Type B pancreatic cell (in vitro differentiated cells): ENCODE measurements at regions not wholly inside any gene's neighbourhood (a gene's known extent, or its start where the extent isn't known, plus 50 kb on each side); places are given as distances from the start of the nearest gene placed in this dataset.

Experiments used
- DNase-seq: peaks from one replicate; pipeline ENCODE4 v3.0.0; 2021; ENCODE audit warnings: mixed read lengths; ENCODE audit not compliant: unreplicated experiment; ENCODE audit errors: extremely low spot score
- H3K27ac Mint-ChIP-seq: 2 replicates; pipeline ENCODE4 v1.8.0; 2021; ENCODE audit warnings: mild to moderate bottlenecking, mixed read lengths
- H3K27me3 Mint-ChIP-seq: 2 replicates; pipeline ENCODE4 v1.8.0; 2021; ENCODE audit warnings: mixed read lengths
- H3K36me3 Mint-ChIP-seq: 2 replicates; pipeline ENCODE4 v1.8.0; 2021; ENCODE audit warnings: mixed read lengths
- H3K4me1 Mint-ChIP-seq: one replicate; pipeline ENCODE4 v1.8.0; 2021; ENCODE audit warnings: mixed read lengths; ENCODE audit not compliant: unreplicated experiment
- H3K4me3 Mint-ChIP-seq: 2 replicates; pipeline ENCODE4 v1.8.0; 2021; ENCODE audit warnings: mild to moderate bottlenecking, mixed read lengths
- H3K9me3 Mint-ChIP-seq: 2 replicates; pipeline ENCODE4 v1.8.0; 2021; ENCODE audit warnings: mixed read lengths
- CTCF ChIP-seq: fragments of 200-600 bp; sonication (generic); conservative IDR thresholded peaks from 2 replicates; pipeline ENCODE4 v1.5.0; 2021; ENCODE audit warnings: antibody characterized with exemption, mild to moderate bottlenecking

GRCh38 chr2:225937625-225938187 is 538.2 kb downstream of the NYAP2 start:
- no peaks in the 10 kb centered on the region for H3K4me1 Mint-ChIP-seq
- H3K27ac Mint-ChIP-seq = no peak overlapping the region
- H3K4me3 Mint-ChIP-seq = no peak overlapping the region
- H3K36me3 Mint-ChIP-seq = no peaks in the 10 kb centered on the region
- no peaks in the 10 kb centered on the region for H3K27me3 Mint-ChIP-seq
- no peak for DNase-seq
- no peaks in the 10 kb centered on the region for H3K9me3 Mint-ChIP-seq
- TF ChIP-seq CTCF = no peak

- no peak for DNase-seq
- no peaks in the 10 kb centered on the region for H3K9me3 Mint-ChIP-seq
- no peak overlapping the region for H3K4me3 Mint-ChIP-seq
- no peaks in the 10 kb centered on the region for H3K27me3 Mint-ChIP-seq
- no peaks in the 10 kb centered on the region for H3K4me1 Mint-ChIP-seq
- no peaks in the 10 kb centered on the region for H3K36me3 Mint-ChIP-seq
- H3K27ac Mint-ChIP-seq = no peak overlapping the region
- TF ChIP-seq CTCF = no peak
Measured at GRCh38 chr2:225932811-225933413, 533.4 kb downstream of the NYAP2 start.

GRCh38 chr2:225930687-225931086 is 531.2 kb downstream of the NYAP2 start:
- no peak for DNase-seq
- H3K4me3 Mint-ChIP-seq = no peak overlapping the region
- H3K27ac Mint-ChIP-seq = no peak overlapping the region
- no peak for TF ChIP-seq CTCF
- no peaks in the 10 kb centered on the region for H3K36me3 Mint-ChIP-seq
- no peaks in the 10 kb centered on the region for H3K4me1 Mint-ChIP-seq
- H3K9me3 Mint-ChIP-seq = no peaks in the 10 kb centered on the region
- H3K27me3 Mint-ChIP-seq = no peaks in the 10 kb centered on the region

GRCh38 chr2:225920621-225921220 is 521.2 kb downstream of the NYAP2 start:
- DNase-seq = no peak
- no peak for TF ChIP-seq CTCF
- Mint-ChIP-seq H3K9me3 (no peaks in the 10 kb centered on the region), H3K4me1 (no peaks in the 10 kb centered on the region), H3K4me3 (no peak overlapping the region), H3K27me3 (no peaks in the 10 kb centered on the region), H3K27ac (no peak overlapping the region), H3K36me3 (no peaks in the 10 kb centered on the region)

- Mint-ChIP-seq H3K4me3 (no peak overlapping the region), H3K27me3 (no peaks in the 10 kb centered on the region), H3K27ac (no peak overlapping the region), H3K4me1 (no peaks in the 10 kb centered on the region), H3K9me3 (no peaks in the 10 kb centered on the region), H3K36me3 (no peaks in the 10 kb centered on the region)
- no peak for TF ChIP-seq CTCF
- no peak for DNase-seq
Measured at GRCh38 chr2:225916692-225917091, 517.2 kb downstream of the NYAP2 start.
